ENCODE measurements at regions not wholly inside any gene's neighbourhood (a gene's known extent, or its start where the extent isn't known, plus 50 kb on each side); places are given as distances from the start of the nearest gene placed in this dataset.
"Not testable (repeated sequence)": the region's sequence is repeated elsewhere in the genome, so short reads cannot be mapped to it uniquely, and the experiment has no call there.

- intact Hi-C loops (cut with DNase I), result no loop called here
- DNase-seq (ENCODE audit: missing footprints), result no peak
- ATAC-seq, result no peak
These were observed 101.8 kb upstream of the TBC1D5 start for GRCh38 chr3:17844236-17844635.

- intact Hi-C loops (cut with DNase I), result loop anchor here (2.0 kb wide), 2 partner anchors 197 to 411 kb away; no protein-coding TSS in a partner anchor
- peak; percentile 79 for DNase-seq (ENCODE audit: missing footprints)
- peak; percentile 78 for ATAC-seq
These were observed 98.9 kb upstream of the TBC1D5 start for GRCh38 chr3:17841190-17841828.

GRCh38 chr3:17840651-17841050, 98.2 kb upstream of the TBC1D5 start:
- no peak for ATAC-seq

DNA sequence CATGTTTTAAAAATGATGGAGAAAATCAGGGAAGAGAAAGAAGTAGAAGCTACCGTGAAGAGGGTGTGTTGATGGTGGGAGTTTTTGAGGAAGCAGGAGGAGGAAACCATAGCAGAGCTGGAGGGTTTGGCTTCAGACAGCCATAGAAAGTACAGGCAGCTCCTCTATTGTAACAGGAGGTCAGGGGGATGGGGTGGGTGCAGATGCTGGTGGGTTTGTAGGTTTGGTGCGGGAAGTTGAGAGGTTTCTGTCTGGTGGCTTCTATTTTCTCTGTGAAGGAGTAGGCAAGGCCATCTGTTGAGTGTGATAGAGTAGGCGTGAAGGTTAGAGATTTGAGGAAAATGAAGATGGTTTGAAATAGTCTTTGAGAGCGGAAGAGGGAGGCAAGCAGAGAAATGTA, 97.7 kb upstream of the TBC1D5 start:
- ATAC-seq, result no peak
- intact Hi-C loops (cut with DNase I), result loop anchor here (2.0 kb wide), 2 partner anchors 195 to 409 kb away; no protein-coding TSS in a partner anchor

More at GRCh38 chr3:17840651-17841050, 98.2 kb upstream of the TBC1D5 start:
- no peak for DNase-seq (ENCODE audit: missing footprints)
- intact Hi-C loops (cut with DNase I), result loop anchor here (2.0 kb wide), 2 partner anchors 196 to 410 kb away; no protein-coding TSS in a partner anchor

GRCh38 chr3:17836919-17837318, 94.5 kb upstream of the TBC1D5 start:
- no peak for DNase-seq (ENCODE audit: missing footprints)
- intact Hi-C loops (cut with DNase I), result loop anchor here (10.0 kb wide), 1 partner anchor 582 kb away; no protein-coding TSS in a partner anchor
- ATAC-seq, result no peak

More for the DNA sequence above, 97.7 kb upstream of the TBC1D5 start:
- no peak for DNase-seq (ENCODE audit: missing footprints)

DNA sequence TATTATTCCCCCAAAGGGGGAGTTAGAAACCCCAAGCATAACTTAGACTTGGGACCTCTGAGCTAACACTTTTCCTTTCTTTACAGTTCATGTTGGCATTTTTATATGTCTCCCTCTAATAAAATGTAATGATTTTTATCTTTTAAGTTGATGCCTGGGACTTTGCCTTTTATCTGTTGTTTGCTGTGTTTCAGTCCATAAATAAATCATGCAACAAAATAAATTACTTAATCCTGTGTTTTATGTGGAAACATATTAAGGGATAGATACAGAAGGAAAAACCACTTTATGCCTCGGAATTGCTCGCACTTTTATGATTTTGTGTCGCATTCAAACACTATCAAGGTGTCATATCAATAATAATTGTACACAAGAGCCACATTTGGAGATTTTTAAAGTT, 93.7 kb upstream of the TBC1D5 start:
- intact Hi-C loops (cut with DNase I), result loop anchor here (10.0 kb wide), 1 partner anchor 581 kb away; no protein-coding TSS in a partner anchor
- ATAC-seq, result no peak
- no peak for DNase-seq (ENCODE audit: missing footprints)

- no peak for DNase-seq (ENCODE audit: missing footprints)
- intact Hi-C loops (cut with DNase I), result loop anchor here (10.0 kb wide), 1 partner anchor 579 kb away; no protein-coding TSS in a partner anchor
- no peak for ATAC-seq
These were observed 91.5 kb upstream of the TBC1D5 start for GRCh38 chr3:17833786-17834559.

DNA sequence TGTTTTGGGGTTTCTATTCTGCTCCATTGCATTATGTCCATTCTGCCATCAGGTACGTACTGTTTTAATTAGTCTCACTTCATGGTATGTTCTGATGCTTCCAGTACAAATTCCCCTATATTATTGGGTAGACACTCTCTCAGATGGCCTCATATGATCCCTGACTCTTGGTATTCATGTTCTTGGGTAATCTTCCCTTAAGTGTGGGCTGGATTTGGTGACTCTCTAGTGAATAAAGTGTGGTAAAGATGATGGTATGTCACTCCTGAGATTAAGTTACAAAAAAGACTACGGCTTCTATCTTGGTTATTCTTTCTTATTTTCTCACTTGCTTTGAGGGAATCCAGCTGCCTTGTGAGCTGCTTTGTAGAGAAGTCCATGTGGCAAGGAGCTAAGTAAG, 89.6 kb upstream of the TBC1D5 start:
- DNase-seq (ENCODE audit: missing footprints), result no peak
- ATAC-seq, result no peak
- intact Hi-C loops (cut with DNase I), result loop anchor here (10.0 kb wide), 1 partner anchor 577 kb away; no protein-coding TSS in a partner anchor

DNA sequence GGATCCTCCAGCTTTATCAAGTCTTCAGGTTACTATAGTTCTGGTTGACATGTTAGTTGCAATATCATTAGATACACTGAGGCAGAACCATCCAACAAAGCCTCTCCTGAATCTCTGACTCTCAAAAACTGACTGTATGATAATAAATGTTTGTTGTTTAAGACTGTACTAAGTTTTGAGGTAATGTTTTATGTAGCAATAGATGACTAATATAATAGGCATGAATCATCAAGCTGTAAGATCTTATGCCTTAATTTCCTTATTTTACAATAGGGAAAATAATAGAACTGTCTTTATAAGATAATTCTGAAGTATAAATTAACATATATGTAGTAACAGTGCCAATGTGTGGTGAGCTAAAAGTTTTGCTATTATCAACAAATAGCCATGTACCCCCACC, 88.9 kb upstream of the TBC1D5 start:
- intact Hi-C loops (cut with DNase I), result loop anchor here (10.0 kb wide), 1 partner anchor 577 kb away; no protein-coding TSS in a partner anchor

DNA sequence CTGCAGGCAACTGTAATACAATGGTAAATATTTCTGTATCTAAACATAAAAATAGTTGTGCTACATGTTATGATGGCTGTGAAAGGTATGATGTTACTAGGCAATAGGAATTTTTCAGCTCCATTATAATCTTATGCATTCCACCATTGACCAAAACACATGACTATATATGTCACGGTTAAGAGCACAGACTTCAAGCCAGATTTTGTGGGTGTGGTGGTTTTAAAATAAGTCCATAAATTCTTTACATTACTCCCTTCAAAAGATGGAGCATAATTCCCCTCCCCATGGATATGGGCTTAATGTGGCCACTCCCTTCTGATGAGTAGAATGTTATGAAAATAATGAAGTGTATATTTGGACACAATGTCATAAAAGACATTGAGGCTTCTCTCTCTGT, 88.4 kb upstream of the TBC1D5 start:
- intact Hi-C loops (cut with DNase I), result loop anchor here (10.0 kb wide), 1 partner anchor 576 kb away; no protein-coding TSS in a partner anchor
- ATAC-seq, result no peak

More for the DNA sequence above, 88.9 kb upstream of the TBC1D5 start:
- DNase-seq (ENCODE audit: missing footprints) (no peak), ATAC-seq (no peak)

GRCh38 chr3:17828388-17828787, 86.0 kb upstream of the TBC1D5 start:
- no peak for ATAC-seq
- intact Hi-C loops (cut with DNase I), result no loop called here
- no peak for DNase-seq (ENCODE audit: missing footprints)

More for the DNA sequence above, 88.4 kb upstream of the TBC1D5 start:
- no peak for DNase-seq (ENCODE audit: missing footprints)

GRCh38 chr3:17825298-17825697, 82.9 kb upstream of the TBC1D5 start:
- ATAC-seq, result no peak
- intact Hi-C loops (cut with DNase I), result no loop called here
- no peak for DNase-seq (ENCODE audit: missing footprints)

DNA sequence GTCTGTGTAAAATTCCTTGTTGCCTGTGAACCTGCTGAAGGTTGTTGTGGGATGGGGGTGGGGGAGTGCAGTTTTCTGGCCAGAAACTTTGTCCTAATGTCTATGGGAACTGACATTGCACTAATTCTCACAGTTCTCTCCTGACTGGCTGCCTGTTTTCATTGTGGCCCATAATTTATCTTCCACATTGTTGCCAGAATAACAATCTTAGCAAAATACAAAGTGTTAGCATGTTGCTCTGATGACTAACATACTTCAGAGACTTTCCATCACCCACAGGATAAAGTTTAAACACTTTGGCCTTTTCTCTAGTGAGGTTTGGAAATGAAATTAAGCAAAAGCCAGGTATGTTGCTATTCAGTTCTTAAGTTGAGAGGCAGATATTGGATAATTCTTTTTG, 81.4 kb upstream of the TBC1D5 start:
- ATAC-seq, result no peak
- DNase-seq (ENCODE audit: missing footprints), result no peak
- intact Hi-C loops (cut with DNase I), result no loop called here

DNA sequence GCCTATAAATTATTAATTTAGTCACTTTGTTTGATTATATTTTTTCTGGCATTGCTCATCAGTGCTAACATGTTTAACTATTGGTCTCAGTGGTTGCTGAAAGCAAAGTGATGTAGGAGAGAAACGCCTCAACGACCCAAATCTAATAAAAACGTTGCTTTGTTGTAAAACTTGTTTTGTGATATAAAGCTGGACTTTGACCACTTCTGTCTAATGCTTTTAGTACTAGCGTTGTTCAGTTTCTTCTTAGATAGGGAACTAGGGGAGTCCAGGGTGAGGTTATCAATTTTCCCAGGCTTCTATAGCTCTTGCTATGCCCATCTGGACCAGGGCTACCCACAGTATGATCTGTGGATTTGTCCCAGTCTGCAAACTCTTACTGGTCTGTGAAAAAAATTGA, 80.6 kb upstream of the TBC1D5 start:
- intact Hi-C loops (cut with DNase I), result no loop called here
- no peak for ATAC-seq
- no peak for DNase-seq (ENCODE audit: missing footprints)

DNA sequence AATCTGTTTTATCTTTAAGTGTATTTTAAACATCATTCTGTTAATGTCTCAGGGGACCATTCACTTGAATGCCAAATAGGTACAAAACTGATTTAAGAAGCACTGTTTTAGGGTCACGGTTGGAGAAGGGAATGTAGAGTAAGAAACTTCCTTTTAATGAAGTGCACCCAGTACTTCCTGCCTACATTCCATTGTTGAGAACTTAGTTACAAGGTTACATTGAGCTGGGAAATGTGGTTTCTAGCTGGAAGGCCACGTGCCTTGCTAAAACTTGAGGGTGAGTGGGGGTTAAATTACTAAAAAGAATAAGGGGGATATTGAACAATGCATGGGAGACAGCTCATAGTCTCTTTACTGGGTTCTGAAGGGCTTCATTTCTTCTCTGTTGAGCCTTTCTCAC, 78.3 kb upstream of the TBC1D5 start:
- DNase-seq (ENCODE audit: missing footprints) (no peak), ATAC-seq (no peak)
- intact Hi-C loops (cut with DNase I), result no loop called here

DNA sequence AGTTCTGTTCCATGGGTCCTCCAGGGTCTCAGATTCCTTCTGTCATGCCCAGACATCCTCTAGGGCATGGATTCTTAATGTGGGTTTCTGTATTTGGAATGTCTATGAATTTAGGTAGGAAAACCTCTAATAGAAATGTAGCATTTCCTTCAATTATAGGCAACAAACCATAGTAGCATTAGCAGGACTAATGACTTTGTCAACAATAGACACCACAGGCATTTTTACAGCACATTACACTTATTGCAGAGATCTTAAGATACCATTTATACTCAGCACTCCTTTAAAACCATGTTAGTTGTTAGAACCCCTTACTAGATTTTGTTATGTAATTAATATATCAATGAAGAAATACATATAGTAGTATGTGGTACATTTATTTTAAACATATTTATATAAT, 77.8 kb upstream of the TBC1D5 start:
- ATAC-seq (no peak), DNase-seq (ENCODE audit: missing footprints) (no peak)
- intact Hi-C loops (cut with DNase I), result no loop called here

DNA sequence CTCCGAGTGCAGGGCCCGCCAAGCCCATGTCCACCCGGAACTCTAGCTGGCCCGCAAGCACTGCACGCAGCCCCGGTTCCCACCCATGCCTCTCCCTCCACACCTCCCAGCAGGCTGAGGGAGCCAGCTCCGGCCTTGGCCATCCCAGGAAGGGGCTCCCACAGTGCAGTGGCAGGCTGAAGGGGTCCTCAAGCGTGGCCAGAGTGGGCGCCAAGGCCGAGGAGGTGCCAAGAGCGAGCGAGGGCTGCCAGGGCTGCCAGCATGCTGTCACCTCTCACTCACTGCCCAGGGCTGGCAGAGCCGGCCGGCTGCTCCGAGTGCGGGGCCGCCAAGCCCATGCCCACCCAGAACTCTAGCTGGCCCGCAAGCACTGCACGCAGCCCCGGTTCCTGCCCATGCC, 75.5 kb upstream of the TBC1D5 start:
- intact Hi-C loops (cut with DNase I); DNase-seq (ENCODE audit: missing footprints); ATAC-seq: not testable (repeated sequence)

GRCh38 chr3:17817545-17817944, 75.1 kb upstream of the TBC1D5 start:
- ATAC-seq (no peak), DNase-seq (ENCODE audit: missing footprints) (no peak)
- intact Hi-C loops (cut with DNase I), result no loop called here

DNA sequence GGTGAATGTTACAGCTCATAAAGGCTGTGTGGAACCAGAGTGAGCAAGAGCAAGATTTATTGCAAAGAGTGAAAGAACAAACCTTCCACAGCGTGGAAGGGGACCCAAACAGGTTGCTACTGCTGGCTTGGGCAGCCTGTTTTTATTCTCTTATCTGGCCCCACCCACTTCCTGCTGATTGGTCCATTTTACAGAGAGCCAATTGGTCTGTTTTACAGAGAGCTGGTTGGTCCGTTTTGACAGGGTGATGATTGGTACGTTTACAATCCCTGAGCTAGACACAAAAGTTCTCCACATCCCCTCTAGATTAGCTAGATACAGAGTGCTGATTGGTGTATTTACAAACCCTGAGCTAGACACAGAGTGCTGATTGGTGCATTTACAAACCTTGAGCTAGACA, 74.4 kb upstream of the TBC1D5 start:
- intact Hi-C loops (cut with DNase I); DNase-seq (ENCODE audit: missing footprints); ATAC-seq: not testable (repeated sequence)

- not testable (repeated sequence) for DNase-seq (ENCODE audit: missing footprints)
These were observed 69.9 kb upstream of the TBC1D5 start for GRCh38 chr3:17812328-17812727.

More at GRCh38 chr3:17812328-17812727, 69.9 kb upstream of the TBC1D5 start:
- intact Hi-C loops (cut with DNase I); ATAC-seq: not testable (repeated sequence)
